PFSK-1 (cell line): ENCODE measurements at regions not wholly inside any gene's neighbourhood (a gene's known extent, or its start where the extent isn't known, plus 50 kb on each side); places are given as distances from the start of the nearest gene placed in this dataset.

Experiments
- FOXP2 ChIP-seq: optimal IDR thresholded peaks from 2 replicates; pipeline ENCODE3; 2011; ENCODE audit warnings: borderline replicate concordance, control low read depth, inconsistent platforms; ENCODE audit not compliant: insufficient read depth; ENCODE audit errors: extremely low read length, extremely low read depth
- POLR2AphosphoS5 ChIP-seq: IDR thresholded peaks from 2 replicates; pipeline ENCODE4 v1.6.1; 2012; ENCODE audit warnings: low read depth, mild to moderate bottlenecking, control low read depth, low read length, moderate library complexity
- REST ChIP-seq, 2 experiments: IDR thresholded peaks; 2 replicates each; pipeline versions ENCODE4 v1.6.1 to v1.8.0; 2011 to 2012; ENCODE audit warnings: low read depth in 2 of 2, low read length in 2 of 2, control low read depth in 1 of 2, inconsistent platforms in 1 of 2, mild to moderate bottlenecking in 1 of 2, moderate library complexity in 1 of 2; ENCODE audit not compliant: insufficient read depth in 1 of 2
- SIN3A ChIP-seq: IDR thresholded peaks from 2 replicates; pipeline ENCODE4 v1.6.1; 2012; ENCODE audit warnings: mild to moderate bottlenecking, low read length, moderate library complexity, borderline replicate concordance; ENCODE audit not compliant: insufficient read depth
- TAF1 ChIP-seq: IDR thresholded peaks from 2 replicates; pipeline ENCODE4 v1.6.1; 2012; ENCODE audit warnings: low read length, control low read depth, borderline replicate concordance; ENCODE audit not compliant: insufficient read depth

GRCh38 chr10:44457259-44457658 is 72.4 kb upstream of the CXCL12 start:
- TF ChIP-seq POLR2AphosphoS5 (no peak), FOXP2 (no peak), TAF1 (no peak), SIN3A (no peak), REST (IDR thresholded peaks at IDR 0.05; ENCODE audit: insufficient read depth in 1 of 2, low read depth in 2 of 2, low read length in 2 of 2) (no peak)

GRCh38 chr10:44458671-44459413 is 73.9 kb upstream of the CXCL12 start:
- TF ChIP-seq FOXP2 (no peak), REST (IDR thresholded peaks at IDR 0.05; ENCODE audit: insufficient read depth in 1 of 2, low read depth in 2 of 2, low read length in 2 of 2) (no peak), TAF1 (no peak), POLR2AphosphoS5 (no peak), SIN3A (no peak)

- TF ChIP-seq FOXP2 (no peak), TAF1 (no peak), POLR2AphosphoS5 (no peak)
Observed at GRCh38 chr10:44459671-44460070, 74.8 kb upstream of the CXCL12 start.

- no peak for TF ChIP-seq FOXP2
- TF ChIP-seq POLR2AphosphoS5 = no peak
- no peak for TF ChIP-seq TAF1
- no peak for TF ChIP-seq SIN3A
- no peak for TF ChIP-seq REST (IDR thresholded peaks at IDR 0.05; ENCODE audit: insufficient read depth in 1 of 2, low read depth in 2 of 2, low read length in 2 of 2)
Observed at GRCh38 chr10:44460416-44460815, 75.5 kb upstream of the CXCL12 start.

- no peak for TF ChIP-seq REST (IDR thresholded peaks at IDR 0.05; ENCODE audit: insufficient read depth in 1 of 2, low read depth in 2 of 2, low read length in 2 of 2)
- no peak for TF ChIP-seq TAF1
- TF ChIP-seq SIN3A = no peak
- TF ChIP-seq POLR2AphosphoS5 = no peak
- TF ChIP-seq FOXP2 = no peak
Observed at GRCh38 chr10:44462338-44462914, 77.5 kb upstream of the CXCL12 start.
